ENCODE measurements at regions not wholly inside any gene's neighbourhood (a gene's known extent, or its start where the extent isn't known, plus 50 kb on each side); places are given as distances from the start of the nearest gene placed in this dataset.

DNA sequence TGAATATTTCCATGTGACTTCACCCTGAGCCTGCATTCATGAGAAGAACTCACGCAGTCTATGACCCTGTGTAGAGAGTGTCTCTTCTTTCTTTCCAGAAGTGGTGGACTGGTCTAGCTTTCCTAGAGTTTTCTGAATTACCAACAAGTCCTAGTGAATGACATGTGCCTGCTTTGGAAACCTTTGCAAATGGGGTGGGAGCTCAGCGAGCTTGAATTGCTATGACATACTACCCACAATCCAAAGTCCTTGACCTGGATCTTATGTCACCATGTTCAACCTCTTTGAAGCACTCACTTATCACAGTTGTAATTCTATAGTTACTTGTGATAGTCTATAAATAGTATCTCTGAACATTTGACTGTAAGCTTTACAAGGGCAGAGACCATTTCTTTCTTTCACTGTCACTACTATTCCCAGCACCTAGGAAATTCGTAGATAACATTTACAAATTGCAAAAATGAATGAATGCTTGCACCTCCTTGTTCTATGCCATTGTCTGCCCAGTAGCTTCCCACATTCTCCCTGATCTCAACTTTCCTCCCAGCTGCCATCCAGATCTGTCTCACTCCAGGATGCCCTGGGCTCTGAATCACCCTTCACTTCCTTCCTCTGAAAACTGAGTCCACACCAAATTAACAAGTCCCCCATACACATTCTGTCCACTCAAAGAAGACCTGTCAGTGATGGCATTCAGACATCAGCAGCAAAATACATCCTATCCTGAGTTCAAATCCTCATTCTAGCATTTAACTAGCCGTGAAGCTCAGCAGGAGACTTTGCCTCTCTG, 201.9 kb upstream of the SESN3 start:
- TF ChIP-seq EZH2 (IDR thresholded peaks at IDR 0.05) (no peak), EZH2phosphoT487 (IDR thresholded peaks at IDR 0.05) (no peak)
- TF ChIP-seq, protein P1, sequence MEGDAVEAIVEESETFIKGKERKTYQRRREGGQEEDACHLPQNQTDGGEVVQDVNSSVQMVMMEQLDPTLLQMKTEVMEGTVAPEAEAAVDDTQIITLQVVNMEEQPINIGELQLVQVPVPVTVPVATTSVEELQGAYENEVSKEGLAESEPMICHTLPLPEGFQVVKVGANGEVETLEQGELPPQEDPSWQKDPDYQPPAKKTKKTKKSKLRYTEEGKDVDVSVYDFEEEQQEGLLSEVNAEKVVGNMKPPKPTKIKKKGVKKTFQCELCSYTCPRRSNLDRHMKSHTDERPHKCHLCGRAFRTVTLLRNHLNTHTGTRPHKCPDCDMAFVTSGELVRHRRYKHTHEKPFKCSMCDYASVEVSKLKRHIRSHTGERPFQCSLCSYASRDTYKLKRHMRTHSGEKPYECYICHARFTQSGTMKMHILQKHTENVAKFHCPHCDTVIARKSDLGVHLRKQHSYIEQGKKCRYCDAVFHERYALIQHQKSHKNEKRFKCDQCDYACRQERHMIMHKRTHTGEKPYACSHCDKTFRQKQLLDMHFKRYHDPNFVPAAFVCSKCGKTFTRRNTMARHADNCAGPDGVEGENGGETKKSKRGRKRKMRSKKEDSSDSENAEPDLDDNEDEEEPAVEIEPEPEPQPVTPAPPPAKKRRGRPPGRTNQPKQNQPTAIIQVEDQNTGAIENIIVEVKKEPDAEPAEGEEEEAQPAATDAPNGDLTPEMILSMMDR (IDR thresholded peaks at IDR 0.05), result no peak
